DMS 273 (cell line): ENCODE measurements at regions not wholly inside any gene's neighbourhood (a gene's known extent, or its start where the extent isn't known, plus 50 kb on each side); places are given as distances from the start of the nearest gene placed in this dataset.
"Not testable (repeated sequence)": the region's sequence is repeated elsewhere in the genome, so short reads cannot be mapped to it uniquely, and the experiment has no call there.

Experiments
- DNase-seq: peaks from one replicate; lab custom pipeline; 2025; ENCODE audit not compliant: unreplicated experiment; lab: John Stamatoyannopoulos, UW

DNA sequence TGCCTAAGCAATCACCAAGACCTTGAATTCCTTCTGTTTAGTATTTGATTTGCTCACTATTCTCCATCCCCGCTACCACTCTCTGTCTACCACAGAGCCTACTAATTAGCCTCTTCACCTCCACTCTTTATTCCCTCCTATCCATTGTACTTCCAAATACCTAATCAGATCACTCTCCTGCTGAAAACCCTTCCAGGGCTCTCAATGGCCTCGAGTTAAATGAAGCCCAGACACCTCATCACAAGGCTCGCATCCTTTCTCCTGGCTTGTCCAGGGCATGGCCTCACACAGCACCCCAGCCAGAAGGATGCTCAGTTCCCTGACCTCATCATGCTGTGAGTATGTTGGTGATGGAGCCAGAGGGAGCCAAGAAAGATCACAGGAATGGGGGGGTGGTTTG lies 71.4 kb upstream of the PRMT8 start:
- no peak for DNase-seq

- no peak for DNase-seq
These were observed 70.3 kb upstream of the PRMT8 start for GRCh38 chr12:3420693-3421092.

- no peak for DNase-seq
These were observed 69.6 kb upstream of the PRMT8 start for GRCh38 chr12:3421191-3421978.

DNA sequence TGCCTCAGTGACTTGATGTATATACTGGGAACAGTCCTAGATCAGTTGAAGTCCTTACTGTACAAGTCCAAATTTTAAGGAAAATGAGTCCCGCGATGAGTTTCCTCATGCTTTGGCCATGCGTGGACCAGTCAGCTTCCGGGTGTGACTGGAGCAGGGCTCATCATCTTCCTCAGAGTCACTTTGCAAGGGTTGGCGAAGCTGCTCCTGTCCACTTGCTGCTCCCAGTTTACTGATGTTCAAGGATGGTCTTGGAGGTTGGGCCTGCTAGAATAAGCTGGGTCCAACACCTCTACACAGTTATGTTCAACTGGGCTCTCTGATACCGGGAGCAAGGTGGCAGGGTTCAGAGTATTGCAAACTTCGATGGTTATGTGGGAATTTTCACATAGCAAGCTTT lies 66.2 kb upstream of the PRMT8 start:
- DNase-seq = not testable (repeated sequence)

DNA sequence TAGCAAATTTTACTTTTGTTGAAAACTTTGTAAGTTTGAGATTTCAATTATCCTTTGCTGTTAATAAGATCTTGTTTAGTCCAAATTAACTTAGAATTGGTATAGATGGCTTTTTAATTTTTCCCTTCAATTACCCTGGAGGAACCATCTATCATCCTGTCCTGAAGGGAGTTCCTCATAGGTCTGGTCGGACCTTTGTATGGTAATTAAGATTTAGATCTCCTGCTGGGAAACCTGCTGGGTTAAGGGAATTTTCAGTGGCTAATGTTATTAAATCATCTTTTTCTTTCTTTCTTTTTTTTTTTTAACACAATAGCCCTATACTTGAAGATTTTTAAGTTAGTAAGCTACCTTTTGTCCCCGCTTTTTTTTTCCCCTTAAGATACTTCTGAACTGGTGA lies 63.0 kb upstream of the PRMT8 start:
- DNase-seq = no peak

GRCh38 chr12:3428631-3429030 lies 62.4 kb upstream of the PRMT8 start:
- DNase-seq = no peak

DNA sequence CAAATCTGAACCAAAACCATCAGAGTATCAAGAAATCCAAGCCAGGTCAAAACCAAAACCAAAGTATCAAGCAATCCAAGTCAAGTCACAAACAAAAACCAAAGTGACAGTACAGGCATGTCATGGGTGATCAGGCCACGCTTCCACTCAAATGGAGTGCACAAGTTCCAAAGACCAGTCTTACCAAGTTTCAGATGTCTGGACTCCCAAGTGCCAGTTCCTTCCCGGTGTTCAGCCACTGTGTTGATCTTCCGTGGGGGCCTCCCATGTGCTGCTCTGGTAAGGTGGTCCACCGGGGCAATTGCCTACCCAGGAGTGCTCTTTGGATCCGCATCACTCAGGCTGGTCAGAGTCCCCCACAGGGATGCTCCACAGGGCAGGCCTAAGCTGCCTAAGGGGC lies 61.5 kb upstream of the PRMT8 start:
- not testable (repeated sequence) for DNase-seq

DNA sequence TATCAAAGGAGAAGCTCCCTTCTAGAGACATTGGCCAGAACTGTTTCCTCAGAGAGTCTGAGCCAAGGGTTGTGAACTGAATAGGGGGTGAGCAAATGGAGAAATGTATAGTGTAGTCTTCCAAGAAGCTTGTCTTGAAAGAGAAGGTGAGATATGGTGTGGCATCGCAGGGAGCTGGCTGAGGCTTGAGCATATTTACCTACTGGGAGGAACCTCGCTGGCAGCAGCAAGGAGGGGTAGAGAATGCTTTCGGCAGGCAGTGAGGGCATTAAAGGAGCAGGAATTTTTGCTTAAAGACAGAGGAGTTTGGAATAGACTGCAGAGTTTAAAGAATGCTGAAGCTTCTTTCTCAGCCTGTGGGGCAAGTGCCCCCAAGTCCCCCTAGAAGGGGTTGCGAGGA lies 59.3 kb upstream of the PRMT8 start:
- no peak for DNase-seq

GRCh38 chr12:3432176-3432742 lies 58.7 kb upstream of the PRMT8 start:
- DNase-seq = no peak

- DNase-seq = no peak
These were observed 58.1 kb upstream of the PRMT8 start for GRCh38 chr12:3432868-3433267.

- DNase-seq = no peak
These were observed 54.4 kb upstream of the PRMT8 start for GRCh38 chr12:3436461-3437065.

DNA sequence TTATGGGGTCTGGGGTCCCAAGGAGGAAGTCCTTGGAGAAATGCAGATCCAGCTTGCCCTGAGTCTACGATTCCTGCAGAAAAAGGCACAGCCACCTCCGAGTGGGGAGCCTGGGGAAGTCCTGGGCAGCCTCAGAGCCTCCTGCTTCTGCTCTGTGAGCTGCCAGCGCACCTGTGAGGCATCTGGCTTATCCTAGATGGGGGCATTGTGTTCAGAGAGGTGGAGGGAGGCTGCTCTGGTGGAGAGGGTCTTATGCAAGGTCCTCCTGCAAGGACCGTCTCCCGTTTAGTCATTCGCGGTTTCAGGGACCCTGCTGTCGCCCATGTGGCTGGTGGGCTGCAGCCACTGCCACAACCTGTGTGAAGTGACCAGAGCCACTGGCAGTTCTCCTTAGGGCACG lies 53.0 kb upstream of the PRMT8 start:
- DNase-seq = no peak

DNA sequence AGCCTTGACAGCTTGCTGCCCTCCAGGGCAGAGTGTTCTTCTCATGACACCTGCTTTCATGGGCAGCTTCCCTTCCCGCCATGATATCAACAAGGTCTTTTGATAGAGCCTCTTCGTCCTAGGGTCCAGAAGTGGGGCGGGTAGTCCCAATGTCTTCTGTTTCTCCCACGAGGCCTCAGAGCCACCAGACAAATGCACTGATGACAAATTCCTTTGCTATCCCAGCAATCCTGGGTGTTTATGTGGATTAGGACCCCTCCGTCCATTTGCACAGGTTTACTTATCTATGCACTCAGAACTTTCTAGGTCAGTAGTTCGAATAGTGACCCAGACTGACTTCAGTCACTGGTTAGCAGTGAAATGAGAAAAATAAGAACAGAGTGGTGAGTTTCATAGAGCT lies 52.6 kb upstream of the PRMT8 start:
- no peak for DNase-seq
